GM12864 (cell line): ENCODE measurements at regions not wholly inside any gene's neighbourhood (a gene's known extent, or its start where the extent isn't known, plus 50 kb on each side); places are given as distances from the start of the nearest gene placed in this dataset.

Experiments
- DNase-seq: peaks from one replicate; pipeline ENCODE4 v3.0.0-alpha.2; 2011; ENCODE audit warnings: low read depth
- H3K4me3 ChIP-seq: 2 replicates; pipeline ENCODE4 v1.5.1; 2011; ENCODE audit warnings: mild to moderate bottlenecking, low read depth, low read length, control low read depth
- TF ChIP-seq, protein P1 (sequence below): IDR thresholded peaks from 2 replicates; pipeline ENCODE4 v1.5.1; 2011; ENCODE audit warnings: low read depth, mild to moderate bottlenecking, moderate library complexity, low read length, control low read depth, inconsistent platforms; ENCODE audit errors: missing control alignments

GRCh38 chr20:61072398-61072797 is 179.7 kb upstream of the CDH4 start:
- no peak for DNase-seq
- H3K4me3 ChIP-seq, result no peak overlapping the region
- TF ChIP-seq, protein P1, sequence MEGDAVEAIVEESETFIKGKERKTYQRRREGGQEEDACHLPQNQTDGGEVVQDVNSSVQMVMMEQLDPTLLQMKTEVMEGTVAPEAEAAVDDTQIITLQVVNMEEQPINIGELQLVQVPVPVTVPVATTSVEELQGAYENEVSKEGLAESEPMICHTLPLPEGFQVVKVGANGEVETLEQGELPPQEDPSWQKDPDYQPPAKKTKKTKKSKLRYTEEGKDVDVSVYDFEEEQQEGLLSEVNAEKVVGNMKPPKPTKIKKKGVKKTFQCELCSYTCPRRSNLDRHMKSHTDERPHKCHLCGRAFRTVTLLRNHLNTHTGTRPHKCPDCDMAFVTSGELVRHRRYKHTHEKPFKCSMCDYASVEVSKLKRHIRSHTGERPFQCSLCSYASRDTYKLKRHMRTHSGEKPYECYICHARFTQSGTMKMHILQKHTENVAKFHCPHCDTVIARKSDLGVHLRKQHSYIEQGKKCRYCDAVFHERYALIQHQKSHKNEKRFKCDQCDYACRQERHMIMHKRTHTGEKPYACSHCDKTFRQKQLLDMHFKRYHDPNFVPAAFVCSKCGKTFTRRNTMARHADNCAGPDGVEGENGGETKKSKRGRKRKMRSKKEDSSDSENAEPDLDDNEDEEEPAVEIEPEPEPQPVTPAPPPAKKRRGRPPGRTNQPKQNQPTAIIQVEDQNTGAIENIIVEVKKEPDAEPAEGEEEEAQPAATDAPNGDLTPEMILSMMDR, result no peak

DNA sequence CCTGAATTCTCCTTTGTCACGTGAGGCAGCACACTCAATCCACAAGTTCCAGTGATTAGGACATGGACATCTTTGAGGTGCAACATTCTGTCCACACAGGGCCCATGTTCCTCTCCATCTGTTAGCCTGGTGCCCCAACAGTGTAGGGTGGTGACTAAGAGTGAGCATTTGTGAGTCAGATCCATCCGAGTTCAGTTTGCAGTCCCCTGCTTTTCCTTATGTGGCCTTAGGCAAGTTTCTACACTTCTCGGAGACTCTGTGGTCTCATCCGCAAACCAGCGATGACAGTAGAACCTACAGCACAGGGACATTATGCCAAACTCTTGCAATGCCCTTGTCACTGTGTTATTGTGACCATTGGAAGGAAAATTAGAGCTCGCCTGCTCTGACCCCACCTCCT is 178.7 kb upstream of the CDH4 start:
- DNase-seq, result no peak
- TF ChIP-seq, protein P1, result no peak
- H3K4me3 ChIP-seq, result no peak overlapping the region

GRCh38 chr20:61082720-61083119 is 169.3 kb upstream of the CDH4 start:
- DNase-seq, result no peak
- TF ChIP-seq, protein P1, result no peak
- H3K4me3 ChIP-seq, result no peak overlapping the region

DNA sequence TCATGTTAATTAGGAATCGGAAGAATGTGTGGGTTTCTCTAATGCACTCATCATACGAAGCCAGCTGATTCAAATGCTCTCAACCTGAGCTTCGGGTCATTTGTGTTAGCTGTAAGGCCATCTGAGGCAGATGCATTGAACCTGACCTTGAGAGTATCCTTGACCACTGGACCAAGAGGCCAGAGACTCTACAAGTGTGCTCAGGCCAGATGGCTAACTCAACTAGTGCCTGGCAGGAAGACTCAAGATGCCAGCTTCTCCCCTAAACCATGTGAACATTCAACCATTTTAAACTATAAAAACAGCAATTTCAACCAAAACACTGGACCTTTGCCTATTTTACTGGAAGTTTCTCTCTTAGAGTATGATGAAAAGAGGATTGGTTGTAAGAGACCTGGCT is 168.6 kb upstream of the CDH4 start:
- TF ChIP-seq, protein P1, result no peak

DNA sequence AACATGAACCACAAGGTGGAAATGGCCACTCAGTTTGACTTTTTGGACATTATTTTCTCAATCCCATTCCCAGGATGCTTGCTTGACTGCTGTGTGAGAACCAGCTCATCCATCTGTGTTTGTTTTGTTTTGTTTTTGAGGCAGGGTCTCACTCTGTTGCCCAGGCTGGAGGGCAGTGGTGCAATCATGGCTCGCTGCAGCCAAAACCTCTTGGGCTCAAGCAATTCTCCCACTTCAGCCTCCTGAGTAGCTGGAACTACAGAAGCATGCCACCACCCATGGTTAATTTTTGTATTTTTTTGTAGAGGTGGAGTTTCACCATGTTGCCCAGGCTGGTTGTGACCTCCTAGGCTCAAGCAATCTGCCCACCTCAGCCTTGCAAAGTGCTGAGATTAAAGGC is 166.0 kb upstream of the CDH4 start:
- H3K4me3 ChIP-seq, result no peak overlapping the region
- TF ChIP-seq, protein P1, result no peak
- no peak for DNase-seq

More for the DNA sequence above, 168.6 kb upstream of the CDH4 start:
- no peak for DNase-seq
- H3K4me3 ChIP-seq, result no peak overlapping the region

GRCh38 chr20:61090541-61090940 is 161.5 kb upstream of the CDH4 start:
- DNase-seq, result no peak
- H3K4me3 ChIP-seq, result no peak overlapping the region
- TF ChIP-seq, protein P1, result no peak

- H3K4me3 ChIP-seq, result no peak overlapping the region
- DNase-seq, result no peak
- TF ChIP-seq, protein P1, result no peak
Observed at GRCh38 chr20:61092251-61092650, 159.8 kb upstream of the CDH4 start.
